Endothelial cell of umbilical vein (primary cell): ENCODE measurements at regions not wholly inside any gene's neighbourhood (a gene's known extent, or its start where the extent isn't known, plus 50 kb on each side); places are given as distances from the start of the nearest gene placed in this dataset.
"Not testable (repeated sequence)": the region's sequence is repeated elsewhere in the genome, so short reads cannot be mapped to it uniquely, and the experiment has no call there.

Experiments
- EZH2 ChIP-seq: IDR thresholded peaks from 2 replicates; pipeline ENCODE4 v1.6.1; 2012; ENCODE audit warnings: borderline replicate concordance, low read depth, mild to moderate bottlenecking, moderate library complexity, low read length, inconsistent platforms; ENCODE audit not compliant: severe bottlenecking
- FOS ChIP-seq: IDR thresholded peaks from 2 replicates; pipeline ENCODE4 v1.6.1; 2011; ENCODE audit warnings: mild to moderate bottlenecking, low read length, moderate library complexity, borderline replicate concordance; ENCODE audit not compliant: insufficient read depth
- MYC ChIP-seq: IDR thresholded peaks from one replicate; pipeline ENCODE4 v1.6.1; 2011; ENCODE audit warnings: mild to moderate bottlenecking, low read depth, low read length
- POLR2A ChIP-seq: IDR thresholded peaks from 2 replicates; pipeline ENCODE4 v1.6.1; 2012; ENCODE audit warnings: low read depth, mild to moderate bottlenecking, control low read depth, low read length
- POLR2AphosphoS5 ChIP-seq: IDR thresholded peaks from 2 replicates; pipeline ENCODE4 v1.6.1; 2012; ENCODE audit warnings: low read depth, mild to moderate bottlenecking, control low read depth, low read length, moderate library complexity; ENCODE audit not compliant: insufficient read depth
- TF ChIP-seq, protein P1 (sequence below), 2 donors: IDR thresholded peaks; 1 replicate in 1 of 2; 2 replicates in 1 of 2; pipeline ENCODE4 v1.5.1; 2011; ENCODE audit warnings: low read length in 2 of 2, mild to moderate bottlenecking in 2 of 2, moderate library complexity in 2 of 2, control low read depth in 1 of 2, inconsistent platforms in 1 of 2, low read depth in 1 of 2; ENCODE audit not compliant: insufficient read depth in 1 of 2; ENCODE audit errors: extremely low read depth in 1 of 2
- TF ChIP-seq, protein P2 (sequence below): IDR thresholded peaks from 2 replicates; pipeline ENCODE4 v1.6.1; 2011; ENCODE audit not compliant: insufficient read depth, insufficient read length

DNA sequence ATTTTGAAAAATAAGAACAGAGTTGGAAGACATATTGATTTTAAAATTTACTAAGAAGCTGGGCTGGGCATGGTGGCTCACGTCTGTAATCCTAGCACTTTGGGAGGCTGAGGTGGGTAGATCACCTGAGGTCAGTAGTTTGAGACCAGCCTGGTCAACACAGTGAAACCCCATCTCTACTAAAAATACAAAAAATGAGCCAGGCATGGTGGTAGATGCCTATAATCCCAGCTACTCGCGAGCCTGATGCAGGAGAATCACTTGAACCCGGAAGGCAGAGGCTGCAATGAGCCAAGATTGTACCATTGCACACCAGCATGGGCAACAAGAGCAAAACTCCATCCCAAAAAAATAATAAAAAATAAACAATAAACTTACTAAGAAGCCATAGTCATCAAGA, 262.5 kb downstream of the GOLGA6L6 start:
- TF ChIP-seq POLR2AphosphoS5, EZH2, FOS, POLR2A, MYC: not testable (repeated sequence)
- TF ChIP-seq, protein P1, sequence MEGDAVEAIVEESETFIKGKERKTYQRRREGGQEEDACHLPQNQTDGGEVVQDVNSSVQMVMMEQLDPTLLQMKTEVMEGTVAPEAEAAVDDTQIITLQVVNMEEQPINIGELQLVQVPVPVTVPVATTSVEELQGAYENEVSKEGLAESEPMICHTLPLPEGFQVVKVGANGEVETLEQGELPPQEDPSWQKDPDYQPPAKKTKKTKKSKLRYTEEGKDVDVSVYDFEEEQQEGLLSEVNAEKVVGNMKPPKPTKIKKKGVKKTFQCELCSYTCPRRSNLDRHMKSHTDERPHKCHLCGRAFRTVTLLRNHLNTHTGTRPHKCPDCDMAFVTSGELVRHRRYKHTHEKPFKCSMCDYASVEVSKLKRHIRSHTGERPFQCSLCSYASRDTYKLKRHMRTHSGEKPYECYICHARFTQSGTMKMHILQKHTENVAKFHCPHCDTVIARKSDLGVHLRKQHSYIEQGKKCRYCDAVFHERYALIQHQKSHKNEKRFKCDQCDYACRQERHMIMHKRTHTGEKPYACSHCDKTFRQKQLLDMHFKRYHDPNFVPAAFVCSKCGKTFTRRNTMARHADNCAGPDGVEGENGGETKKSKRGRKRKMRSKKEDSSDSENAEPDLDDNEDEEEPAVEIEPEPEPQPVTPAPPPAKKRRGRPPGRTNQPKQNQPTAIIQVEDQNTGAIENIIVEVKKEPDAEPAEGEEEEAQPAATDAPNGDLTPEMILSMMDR (IDR thresholded peaks at IDR 0.05; ENCODE audit: extremely low read depth in 1 of 2, insufficient read depth in 1 of 2, low read depth in 1 of 2, low read length in 2 of 2), result not testable (repeated sequence)
- TF ChIP-seq, protein P2, sequence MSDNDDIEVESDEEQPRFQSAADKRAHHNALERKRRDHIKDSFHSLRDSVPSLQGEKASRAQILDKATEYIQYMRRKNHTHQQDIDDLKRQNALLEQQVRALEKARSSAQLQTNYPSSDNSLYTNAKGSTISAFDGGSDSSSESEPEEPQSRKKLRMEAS, result not testable (repeated sequence)
